T-cell (primary cell): ENCODE measurements at regions not wholly inside any gene's neighbourhood (a gene's known extent, or its start where the extent isn't known, plus 50 kb on each side); places are given as distances from the start of the nearest gene placed in this dataset.
"Not testable (repeated sequence)": the region's sequence is repeated elsewhere in the genome, so short reads cannot be mapped to it uniquely, and the experiment has no call there.

Experiments used
- ATAC-seq, 4 experiments: fragments of 200-7000 bp in 3 of 4; fragments of 150-1000 bp in 1 of 4; cut with Tn5 transposase; replicated peaks in 1 of 4; 1 replicate in 3 of 4; 2 replicates in 1 of 4; pipeline ENCODE4 v1.10.0; 2021; ENCODE audit warnings: moderate library complexity in 3 of 4, mild to moderate bottlenecking in 2 of 4, moderate number of reproducible peaks in 1 of 4
- CTCF ChIA-PET, 2 donors: fragments of 300-600 bp; sonication (Branson Sonifier 250); formaldehyde crosslinking; loops; one replicate each; lab custom pipeline; 2022; ENCODE audit warnings: antibody characterized with exemption in 2 of 2; lab: Charles Lee
- POLR2A ChIA-PET, 2 donors: fragments of 300-600 bp; sonication (Branson Sonifier 250); formaldehyde crosslinking; loops; one replicate each; lab custom pipeline; 2022; ENCODE audit warnings: antibody characterized with exemption in 2 of 2; lab: Charles Lee
- DNase-seq, 35 experiments: peaks; one replicate each; pipeline versions ENCODE4 v3.0.0 to v3.0.0-alpha.2; 2013 to 2023
- H3K27ac ChIP-seq: one replicate; pipeline ENCODE4 v1.5.1; 2013; ENCODE audit warnings: low read length
- H3K27me3 ChIP-seq, 2 experiments: replicated peaks in 1 of 2; 1 replicate in 1 of 2; 2 replicates in 1 of 2; pipeline versions ENCODE4 v1.6.1 to v1.7.0; 2013; ENCODE audit warnings: low read length in 1 of 2, mixed read lengths in 1 of 2; ENCODE audit not compliant: control insufficient read depth in 2 of 2, insufficient read depth in 2 of 2; ENCODE audit errors: extremely low read depth in 1 of 2
- H3K36me3 ChIP-seq, 2 donors: 1 replicate in 1 of 2; 2 replicates in 1 of 2; pipeline versions ENCODE4 v1.6.1 to v1.7.0; 2013; ENCODE audit warnings: low read length in 1 of 2; ENCODE audit not compliant: control insufficient read depth in 2 of 2, insufficient read depth in 1 of 2; ENCODE audit errors: extremely low read depth in 1 of 2
- H3K4me1 ChIP-seq, 2 experiments: 1 replicate in 1 of 2; 2 replicates in 1 of 2; pipeline versions ENCODE4 v1.6.1 to v1.7.0; 2013; ENCODE audit warnings: low read length in 2 of 2, mixed read lengths in 1 of 2; ENCODE audit not compliant: insufficient read depth in 2 of 2, control insufficient read depth in 1 of 2; ENCODE audit errors: extremely low read depth in 1 of 2
- H3K4me3 ChIP-seq, 2 donors: 1 replicate in 1 of 2; 2 replicates in 1 of 2; pipeline versions ENCODE4 v1.5.1 to v1.7.0; 2013; ENCODE audit warnings: mild to moderate bottlenecking in 2 of 2, low read length in 1 of 2, moderate library complexity in 1 of 2; ENCODE audit not compliant: control insufficient read depth in 1 of 2; ENCODE audit errors: extremely low read depth in 1 of 2
- H3K9me3 ChIP-seq: 2 replicates; pipeline ENCODE4 v1.7.0; 2013
- H3K27ac Mint-ChIP-seq, 2 donors: one replicate each; pipeline ENCODE4 v1.8.0; 2020 to 2021; ENCODE audit warnings: mild to moderate bottlenecking in 2 of 2, mixed read lengths in 2 of 2
- H3K27me3 Mint-ChIP-seq, 2 donors: one replicate each; pipeline ENCODE4 v1.8.0; 2021 to 2022; ENCODE audit warnings: mixed read lengths in 2 of 2
- H3K36me3 Mint-ChIP-seq: one replicate; pipeline ENCODE4 v1.8.0; 2021; ENCODE audit warnings: mixed read lengths
- H3K4me1 Mint-ChIP-seq, 3 donors: one replicate each; pipeline ENCODE4 v1.8.0; 2020 to 2022; ENCODE audit warnings: mixed read lengths in 3 of 3, mild to moderate bottlenecking in 1 of 3
- H3K4me3 Mint-ChIP-seq, 3 donors: one replicate each; pipeline ENCODE4 v1.8.0; 2020 to 2022; ENCODE audit warnings: mild to moderate bottlenecking in 3 of 3, mixed read lengths in 3 of 3, moderate library complexity in 3 of 3
- H3K9me3 Mint-ChIP-seq, 3 donors: one replicate each; pipeline ENCODE4 v1.8.0; 2020 to 2022; ENCODE audit warnings: mixed read lengths in 3 of 3
- WGBS: methylation state at CpG from one replicate; pipeline ENCODE4 v1.1.5; 2013; ENCODE audit warnings: missing lambda C conversion rate; ENCODE audit not compliant: insufficient coverage; 5-methylcytosine and 5-hydroxymethylcytosine counted together

- no peak for ATAC-seq
- H3K9me3 ChIP-seq: no peaks in the 10 kb centered on the region
- Mint-ChIP-seq H3K27ac (no peak overlapping the region), H3K27me3 (peaks cover 7 to 16% of the 10 kb centered on the region in 2 donors), H3K36me3 (no peaks in the 10 kb centered on the region), H3K4me1 (no peaks in the 10 kb centered on the region), H3K4me3 (no peak overlapping the region), H3K9me3 (no peaks in the 10 kb centered on the region)
- no peak for DNase-seq
- no CpG with 5 or more reads among the region's 4 CpGs for WGBS
- H3K36me3 ChIP-seq: no peaks in the 10 kb centered on the region
- POLR2A ChIA-PET: no interaction called here
- peaks cover 4 to 7% of the 10 kb centered on the region in 2 experiments for H3K27me3 ChIP-seq
- no peaks in the 10 kb centered on the region for H3K4me1 ChIP-seq
- H3K27ac ChIP-seq: no peak overlapping the region
- no peak overlapping the region for H3K4me3 ChIP-seq
- CTCF ChIA-PET: no interaction called here
Observed at GRCh38 chr14:56061051-56061450, 57.2 kb upstream of the PELI2 start.

- Histone ChIP-seq H3K27me3 (peaks cover 4 to 7% of the 10 kb centered on the region in 2 experiments), H3K4me3 (no peak overlapping the region), H3K9me3 (no peaks in the 10 kb centered on the region), H3K4me1 (no peaks in the 10 kb centered on the region), H3K27ac (no peak overlapping the region), H3K36me3 (no peaks in the 10 kb centered on the region)
- Mint-ChIP-seq H3K27ac (no peak overlapping the region), H3K4me1 (no peaks in the 10 kb centered on the region), H3K27me3 (peaks cover 7 to 13% of the 10 kb centered on the region in 2 donors), H3K4me3 (no peak overlapping the region), H3K9me3 (no peaks in the 10 kb centered on the region), H3K36me3 (no peaks in the 10 kb centered on the region)
- CTCF ChIA-PET: no interaction called here
- WGBS: 93% methylated on average over 2 of the region's 4 CpGs
- ATAC-seq (no peak), DNase-seq (no peak)
- POLR2A ChIA-PET: no interaction called here
Observed at GRCh38 chr14:56063131-56063530, 55.1 kb upstream of the PELI2 start.

- H3K27ac Mint-ChIP-seq: no peak overlapping the region
- CTCF ChIA-PET: interaction anchor here (0.7 kb wide), 2 partner anchors 25 to 947 kb away, joined by 4 to 6 read pairs; no protein-coding TSS in a partner anchor
Observed at GRCh38 chr14:56064513-56064912, 53.7 kb upstream of the PELI2 start.

GRCh38 chr14:56065199-56065598 lies 53.0 kb upstream of the PELI2 start:
- H3K36me3 ChIP-seq, DNase-seq, H3K4me1 ChIP-seq, H3K27me3 Mint-ChIP-seq, CTCF ChIA-PET, POLR2A ChIA-PET, H3K9me3 Mint-ChIP-seq, H3K36me3 Mint-ChIP-seq, H3K27ac Mint-ChIP-seq, H3K27ac ChIP-seq, H3K4me3 Mint-ChIP-seq, H3K9me3 ChIP-seq, H3K4me1 Mint-ChIP-seq, H3K27me3 ChIP-seq, H3K4me3 ChIP-seq, ATAC-seq: not testable (repeated sequence)
- no CpG with 5 or more reads among the region's 4 CpGs for WGBS

More at GRCh38 chr14:56064513-56064912, 53.7 kb upstream of the PELI2 start:
- Histone ChIP-seq H3K4me3 (no peak overlapping the region), H3K9me3 (no peaks in the 10 kb centered on the region), H3K27ac (no peak overlapping the region), H3K27me3 (peaks cover 3 to 4% of the 10 kb centered on the region in 2 experiments), H3K4me1 (no peaks in the 10 kb centered on the region), H3K36me3 (no peaks in the 10 kb centered on the region)
- Mint-ChIP-seq H3K4me1 (no peaks in the 10 kb centered on the region), H3K27me3 (peaks cover 4 to 8% of the 10 kb centered on the region in 2 donors), H3K36me3 (no peaks in the 10 kb centered on the region), H3K9me3 (no peaks in the 10 kb centered on the region), H3K4me3 (no peak overlapping the region)
- DNase-seq (no peak), ATAC-seq (no peak)
- POLR2A ChIA-PET: no interaction called here
- WGBS: no CpG with 5 or more reads among the region's 5 CpGs

- ATAC-seq: no peak
- POLR2A ChIA-PET: no interaction called here
- peaks cover 3 to 4% of the 10 kb centered on the region in 2 donors for H3K27me3 Mint-ChIP-seq
- H3K36me3 Mint-ChIP-seq: no peaks in the 10 kb centered on the region
- DNase-seq: no peak
- no peaks in the 10 kb centered on the region for H3K4me1 Mint-ChIP-seq
- Histone ChIP-seq H3K36me3 (no peaks in the 10 kb centered on the region), H3K4me1 (no peaks in the 10 kb centered on the region), H3K9me3 (no peaks in the 10 kb centered on the region), H3K27me3 (peaks cover 0 to 3% of the 10 kb centered on the region in 2 experiments), H3K27ac (no peak overlapping the region), H3K4me3 (no peak overlapping the region)
- no peak overlapping the region for H3K27ac Mint-ChIP-seq
- CTCF ChIA-PET: no interaction called here
- H3K9me3 Mint-ChIP-seq: no peaks in the 10 kb centered on the region
- H3K4me3 Mint-ChIP-seq: no peak overlapping the region
- 100% methylated on average over 1 of the region's 5 CpGs for WGBS
Observed at GRCh38 chr14:56065621-56066290, 52.5 kb upstream of the PELI2 start.
